GM19463 (cell line): ENCODE measurements at regions not wholly inside any gene's neighbourhood (a gene's known extent, or its start where the extent isn't known, plus 50 kb on each side); places are given as distances from the start of the nearest gene placed in this dataset.
A peak's percentile ranks its signal among the peaks of the same experiment; 100 is the strongest.

ENCODE experiments used
- ATAC-seq: cut with Tn5 transposase; IDR thresholded peaks from one replicate; pipeline ENCODE4 v1.9.1; 2021; ENCODE audit warnings: mild to moderate bottlenecking, moderate library complexity; ENCODE audit not compliant: unreplicated experiment

DNA sequence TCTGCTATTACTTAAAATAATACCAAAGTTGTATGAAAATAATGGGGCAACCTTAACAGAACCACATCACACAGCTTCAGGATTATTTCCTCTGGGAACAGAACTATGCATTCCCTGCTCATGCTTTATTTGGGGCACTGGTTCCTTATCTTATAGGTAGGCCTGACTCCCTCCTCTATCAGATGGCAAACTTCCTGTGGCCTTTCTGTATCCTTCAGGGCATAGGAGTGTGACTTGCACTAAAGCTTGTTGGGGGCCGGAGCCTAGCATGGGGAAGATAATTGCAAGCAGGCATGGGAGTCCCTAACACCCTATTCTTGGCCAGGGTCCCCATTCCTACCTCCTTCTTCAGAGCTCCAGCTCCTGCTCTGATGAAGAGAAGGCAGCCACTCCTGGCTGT, 167.2 kb upstream of the SERTAD2 start:
- ATAC-seq = no peak

DNA sequence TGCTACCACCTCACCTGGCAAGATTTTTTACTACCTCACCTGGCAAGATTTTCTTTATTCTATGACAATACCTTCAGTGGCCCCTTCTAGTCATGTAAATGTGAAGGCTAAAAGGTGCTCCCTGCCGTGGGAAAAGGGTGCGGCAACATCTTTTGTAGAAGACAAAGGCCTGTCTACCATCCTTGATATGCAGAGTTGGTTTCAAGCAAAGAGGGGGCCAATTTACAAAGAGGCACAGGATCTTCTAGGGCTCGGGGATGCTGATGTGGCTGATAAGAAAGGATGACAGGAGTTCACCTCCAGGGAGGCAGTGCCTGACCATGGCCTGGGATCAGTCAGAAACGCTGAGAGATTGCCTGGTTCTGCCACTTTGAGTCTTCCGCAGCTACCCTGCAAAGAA, 165.4 kb upstream of the SLC1A4 start:
- ATAC-seq = no peak

DNA sequence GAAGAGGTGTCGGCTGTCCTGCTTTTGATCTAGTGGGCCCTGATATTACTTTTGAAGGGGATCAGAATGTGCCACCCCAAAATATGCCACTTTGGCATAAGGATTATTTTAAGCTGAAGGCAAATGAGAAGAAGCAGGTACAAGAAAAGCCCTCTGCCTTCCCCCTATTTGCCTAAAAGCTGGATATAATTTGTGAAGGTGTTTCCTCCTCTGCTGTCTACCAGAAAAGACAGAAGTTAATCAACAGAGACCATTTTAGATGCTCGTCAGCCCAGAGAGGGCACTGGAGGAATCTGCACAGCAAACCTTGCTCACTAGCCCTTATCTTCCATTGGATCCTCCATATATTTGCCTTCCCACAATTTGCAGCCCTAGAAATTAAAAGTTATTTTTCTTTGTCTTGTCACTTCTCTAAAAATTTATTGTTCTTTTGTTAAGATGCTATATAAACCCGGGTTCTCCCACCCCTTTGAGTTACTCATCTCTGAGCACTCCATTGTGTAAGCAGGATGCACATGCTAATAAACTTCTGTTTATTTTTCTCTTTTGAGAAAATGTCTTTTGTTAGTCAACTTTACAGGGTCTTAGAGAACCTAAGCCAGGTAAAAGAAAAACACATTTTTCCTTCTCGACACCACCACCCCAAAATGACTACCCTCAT, 163.2 kb upstream of the SLC1A4 start:
- ATAC-seq = no peak

DNA sequence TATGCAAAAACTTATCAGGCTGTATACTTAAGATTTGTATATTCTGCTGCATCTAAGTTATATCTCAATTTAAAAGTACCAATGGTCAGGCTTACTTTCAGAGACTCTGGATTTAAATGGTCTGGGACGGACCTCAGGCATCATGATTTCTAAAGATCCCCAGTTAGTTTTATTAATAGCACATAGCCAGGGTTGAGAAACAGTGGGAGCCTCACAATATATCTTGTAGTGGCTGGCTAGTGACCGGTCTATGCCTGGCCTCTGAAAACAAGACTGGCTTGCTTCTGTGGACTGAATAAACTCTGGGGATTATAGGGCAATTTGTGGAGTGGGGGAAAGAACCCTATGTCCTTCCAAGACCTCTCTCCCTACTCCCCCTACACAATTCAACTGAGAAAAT, 162.5 kb upstream of the SLC1A4 start:
- no peak for ATAC-seq

DNA sequence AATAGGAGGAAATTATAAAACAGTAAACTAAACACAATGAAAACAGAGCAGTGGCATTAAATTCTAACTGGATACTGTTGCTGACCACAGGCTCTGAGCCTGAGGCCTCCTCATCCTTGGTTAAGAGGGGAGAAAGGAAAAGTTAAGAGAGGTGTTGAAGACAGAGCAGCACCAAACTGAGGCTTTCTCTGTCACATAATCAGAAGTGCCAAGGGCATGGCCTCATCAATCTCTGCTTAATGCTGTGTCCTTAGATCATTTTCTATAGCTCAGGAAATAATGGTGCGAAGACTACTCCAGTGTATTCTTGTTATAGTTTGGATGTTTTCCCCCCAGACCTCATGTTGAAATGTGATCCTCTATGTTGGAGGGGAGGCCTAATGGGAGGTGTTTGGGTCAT, 160.9 kb upstream of the SLC1A4 start:
- no peak for ATAC-seq

DNA sequence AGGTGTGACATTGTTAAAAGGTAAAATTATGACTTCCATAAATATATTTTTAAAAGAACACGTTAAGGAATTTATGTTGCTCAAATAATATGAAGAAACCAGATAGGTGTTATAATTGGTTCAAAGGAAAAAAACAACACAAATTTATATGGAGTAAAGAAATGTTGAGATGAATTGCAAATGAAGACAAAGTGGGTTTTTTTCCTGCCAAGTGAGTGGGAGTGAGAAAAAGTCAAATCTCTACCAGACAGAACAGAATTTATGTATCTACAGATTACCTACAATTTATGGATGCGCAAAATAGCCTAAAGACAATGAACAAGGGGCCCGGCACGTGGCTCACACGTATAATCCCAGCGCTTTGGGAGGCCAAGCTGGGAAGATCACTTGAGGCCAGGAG, 159.7 kb upstream of the SLC1A4 start:
- ATAC-seq = no peak

DNA sequence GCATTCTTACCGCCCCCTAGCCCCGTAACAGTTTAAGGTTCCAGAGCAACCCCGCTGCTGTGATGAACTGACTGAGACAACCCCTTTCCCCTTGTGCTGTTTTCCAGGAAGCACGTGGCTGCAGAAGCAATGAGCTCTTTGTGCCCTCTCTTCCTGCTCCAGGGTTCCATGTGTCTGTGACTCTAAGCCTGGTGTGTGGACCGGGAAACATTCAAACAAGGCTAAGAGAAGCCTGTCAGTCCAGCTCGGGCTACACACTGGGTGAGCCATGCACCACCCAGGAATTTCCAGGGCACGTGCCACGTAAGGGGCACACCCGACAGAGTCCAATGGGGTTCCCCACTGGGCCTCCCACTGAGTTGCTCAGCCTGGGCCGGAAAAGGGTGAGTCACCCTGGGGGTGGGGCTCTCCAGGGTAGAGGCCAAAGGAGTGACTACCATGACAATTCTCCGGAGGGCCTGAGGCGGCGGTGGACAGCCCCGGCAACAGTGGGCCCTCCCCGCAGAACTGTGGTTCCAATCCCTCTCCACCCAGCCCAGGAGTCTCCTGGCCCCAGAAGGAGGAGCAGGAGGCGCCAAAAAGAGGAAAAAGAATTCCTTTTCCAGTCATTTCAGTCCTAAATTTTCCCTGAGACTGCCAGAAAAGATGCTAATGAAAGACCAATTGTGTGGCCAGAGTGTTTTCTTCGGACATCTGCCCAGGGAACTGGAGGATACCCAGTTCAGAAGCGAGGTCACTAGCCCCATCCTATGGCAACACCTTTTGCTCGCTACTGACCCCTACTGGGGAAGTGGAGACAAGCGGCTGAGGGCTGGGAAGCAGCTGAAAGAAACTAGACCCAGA, 157.8 kb upstream of the SLC1A4 start:
- ATAC-seq = peak; percentile 93

DNA sequence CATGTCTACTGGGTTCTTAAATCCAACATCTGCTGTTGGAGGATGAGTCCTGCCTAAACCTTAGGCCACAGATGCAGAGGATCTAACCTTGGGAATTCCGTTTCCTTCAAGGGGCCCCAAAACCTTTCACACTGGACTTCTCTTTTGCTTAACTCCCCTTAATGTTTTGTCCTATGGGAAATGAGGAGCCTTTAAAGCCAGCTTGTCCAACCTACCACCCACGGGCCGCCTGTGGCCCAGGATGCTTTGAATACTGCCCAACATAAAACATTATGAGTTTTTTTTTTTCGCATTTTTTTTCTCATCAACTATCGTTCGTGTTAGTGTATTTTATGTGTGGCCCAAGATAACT, 157.2 kb upstream of the SLC1A4 start:
- no peak for ATAC-seq

DNA sequence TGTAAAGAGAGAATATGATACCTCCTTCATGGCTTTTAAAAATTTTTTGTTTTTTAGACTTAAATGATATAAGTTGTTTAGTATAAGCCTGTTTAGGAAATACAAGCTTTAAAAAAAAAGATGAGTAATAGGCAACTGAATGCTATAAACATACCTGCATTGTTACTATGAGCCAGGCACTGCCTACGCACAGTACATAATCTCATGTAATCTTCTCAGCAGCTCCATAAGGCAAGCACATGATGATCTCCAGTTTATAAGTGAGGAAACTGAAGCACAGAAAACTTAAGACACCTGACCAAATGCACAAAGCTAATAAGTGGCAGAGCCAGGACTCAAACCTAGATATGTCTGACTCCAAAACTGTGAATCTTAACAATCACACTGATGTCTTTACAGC, 156.3 kb upstream of the SLC1A4 start:
- no peak for ATAC-seq

DNA sequence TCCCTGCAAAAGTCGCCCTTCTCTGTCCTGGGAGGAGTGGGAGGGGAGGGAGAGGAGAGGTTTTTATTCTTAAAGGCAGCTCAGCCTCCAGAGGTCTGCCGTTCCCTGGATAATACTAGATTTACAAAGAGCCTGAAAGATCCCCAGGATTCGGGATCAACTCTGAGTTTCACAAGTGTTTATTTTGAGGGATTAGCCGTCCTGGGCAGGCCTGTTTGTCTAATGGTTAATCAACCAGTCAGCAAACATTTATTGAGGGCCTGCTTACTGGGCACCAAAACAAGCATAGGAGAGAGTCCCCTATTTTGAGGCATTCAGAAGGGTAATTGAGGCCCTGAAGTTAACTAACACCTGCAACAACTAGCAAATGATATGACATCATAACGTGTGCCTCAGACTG, 152.6 kb upstream of the SLC1A4 start:
- no peak for ATAC-seq

DNA sequence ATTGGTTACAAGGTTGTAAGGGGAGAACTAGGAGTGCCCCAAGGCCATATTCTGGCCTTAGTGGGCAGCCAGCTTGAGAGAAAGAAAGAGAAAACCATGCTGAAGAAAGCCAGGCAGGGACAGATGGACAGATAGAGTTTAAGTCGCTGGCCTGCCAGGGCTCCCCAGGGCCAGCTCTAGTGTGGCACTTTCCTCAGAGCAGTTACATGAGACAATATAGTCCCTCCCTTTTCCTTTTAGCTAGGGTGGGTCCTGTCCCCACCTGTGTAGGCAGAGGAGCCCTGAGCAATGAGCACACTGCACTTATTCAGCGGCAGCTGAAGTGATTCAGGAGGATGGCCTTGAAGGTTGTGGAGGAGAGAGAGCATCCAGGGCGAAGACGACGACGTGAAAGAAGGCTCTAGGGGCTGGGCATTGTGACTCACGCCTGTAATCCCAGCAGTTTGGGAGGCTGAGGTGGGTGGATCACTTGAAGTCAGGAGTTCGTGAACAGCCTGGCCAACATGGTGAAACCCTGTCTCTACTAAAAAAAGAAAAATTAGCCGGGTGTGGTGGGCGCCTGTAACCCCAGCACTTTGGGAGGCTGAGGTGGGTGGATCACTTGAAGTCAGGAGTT, 152.0 kb upstream of the SLC1A4 start:
- ATAC-seq = no peak

DNA sequence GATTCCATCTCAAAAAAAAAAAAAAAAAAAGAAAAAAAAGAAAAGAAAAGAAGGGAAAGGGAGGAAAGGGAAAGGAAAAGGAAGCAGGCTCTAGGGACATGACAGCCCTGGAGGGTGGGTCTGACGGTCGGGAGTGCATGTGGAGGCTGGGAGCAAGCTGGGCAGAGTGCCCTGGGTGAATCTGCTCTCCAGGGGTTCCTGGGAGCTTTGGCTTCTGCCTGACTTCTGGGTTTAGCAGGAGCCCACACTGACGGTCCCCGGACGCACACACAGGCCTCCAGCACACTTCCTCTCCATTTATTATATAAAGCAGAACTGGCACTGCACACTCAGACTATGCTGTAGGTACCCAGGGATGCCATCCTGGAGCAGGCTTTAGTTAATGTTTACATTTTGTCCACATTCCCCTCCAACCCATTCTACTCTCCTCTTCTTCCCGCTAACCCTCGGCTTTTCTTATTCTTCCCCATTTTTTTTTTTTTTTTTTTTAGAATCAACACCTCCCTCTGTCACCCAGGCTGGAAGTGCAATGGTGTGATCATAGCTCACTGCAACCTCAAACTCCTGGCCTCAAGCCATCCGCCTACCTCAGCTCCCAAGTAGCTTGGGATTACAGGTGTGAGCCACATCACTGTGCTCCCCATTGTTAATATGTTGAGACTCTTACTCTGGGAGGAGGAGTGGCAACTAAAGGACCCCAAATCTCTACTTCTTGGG, 151.1 kb upstream of the SLC1A4 start:
- no peak for ATAC-seq

DNA sequence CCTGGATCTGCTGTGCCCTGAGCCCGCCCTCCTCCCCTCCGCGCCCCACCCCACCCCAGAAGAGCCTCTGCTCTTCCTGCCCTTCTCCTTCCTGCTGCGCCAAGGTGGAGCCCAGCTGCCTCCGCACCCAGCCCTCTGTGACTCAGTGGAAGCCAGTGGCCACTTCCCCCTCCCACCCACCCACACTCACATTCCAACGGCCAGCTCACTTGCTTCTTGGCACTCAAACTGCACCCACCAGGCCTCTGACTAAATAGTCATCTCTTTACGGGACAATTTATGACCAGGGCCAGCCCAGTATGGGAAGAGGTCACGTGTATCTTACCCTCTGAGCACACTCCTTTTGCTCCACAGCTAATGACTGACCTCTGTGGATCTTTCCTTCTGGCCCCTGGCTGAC, 150.4 kb upstream of the SLC1A4 start:
- ATAC-seq = no peak

DNA sequence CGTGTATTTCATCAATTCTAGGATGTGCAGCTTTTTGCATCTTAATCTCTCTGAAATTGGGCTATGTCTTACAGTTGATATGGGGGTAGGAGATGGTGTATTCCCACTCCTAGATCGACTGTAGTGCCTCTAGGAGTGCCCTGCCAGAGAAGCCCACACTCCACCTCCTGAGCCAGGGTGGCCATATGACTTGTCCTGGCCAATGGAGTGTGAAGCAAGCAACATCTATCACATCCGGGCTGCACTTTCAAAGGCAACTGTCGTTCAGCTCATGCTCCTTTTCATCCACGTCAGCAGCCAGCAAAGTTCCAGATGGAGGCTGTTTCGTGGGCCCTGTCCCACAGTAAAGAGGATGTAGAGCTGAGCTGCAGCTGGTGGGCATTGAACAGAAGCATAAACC, 149.4 kb upstream of the SLC1A4 start:
- ATAC-seq = peak; percentile 93

DNA sequence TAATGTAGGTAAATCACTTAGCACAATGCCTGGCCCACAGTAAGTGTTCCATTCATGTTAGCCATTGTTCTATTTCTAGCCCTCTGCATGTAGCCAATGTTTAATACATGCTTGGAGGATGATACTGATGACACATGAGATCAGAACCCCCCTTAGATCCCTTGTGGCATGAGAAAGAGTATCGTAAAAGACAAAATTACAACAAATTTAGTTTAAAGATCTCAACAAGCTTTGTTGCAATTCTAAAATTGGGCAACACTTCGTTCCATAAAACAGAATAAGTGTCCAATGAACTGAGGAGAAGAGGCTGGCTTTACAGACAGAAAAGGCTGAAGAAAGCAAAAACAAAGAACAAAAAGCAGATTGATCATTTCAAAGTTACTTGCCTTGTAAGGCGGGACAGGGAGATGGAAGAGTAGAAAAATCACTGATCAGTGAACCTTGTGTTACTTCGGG, 148.7 kb upstream of the SLC1A4 start:
- no peak for ATAC-seq

DNA sequence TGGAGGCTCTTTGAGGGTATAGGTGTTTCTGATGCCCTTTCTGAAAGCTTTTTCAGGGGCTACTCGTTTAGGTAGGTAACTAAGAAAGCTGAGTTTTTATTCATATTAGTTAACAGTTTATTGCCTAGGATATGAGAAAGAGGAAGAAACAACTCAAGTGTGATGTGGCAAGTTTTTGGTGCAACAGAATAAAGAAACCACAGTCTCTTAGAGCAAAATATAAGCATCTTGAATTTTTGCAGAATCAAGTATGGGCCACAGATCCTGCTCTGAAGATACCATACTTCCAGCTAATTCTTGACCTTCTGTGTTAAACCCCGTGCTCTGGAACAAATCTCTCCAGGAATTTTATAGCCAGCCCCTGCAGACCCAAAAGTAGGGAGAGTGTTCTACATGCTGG, 147.7 kb upstream of the SLC1A4 start:
- ATAC-seq = no peak

DNA sequence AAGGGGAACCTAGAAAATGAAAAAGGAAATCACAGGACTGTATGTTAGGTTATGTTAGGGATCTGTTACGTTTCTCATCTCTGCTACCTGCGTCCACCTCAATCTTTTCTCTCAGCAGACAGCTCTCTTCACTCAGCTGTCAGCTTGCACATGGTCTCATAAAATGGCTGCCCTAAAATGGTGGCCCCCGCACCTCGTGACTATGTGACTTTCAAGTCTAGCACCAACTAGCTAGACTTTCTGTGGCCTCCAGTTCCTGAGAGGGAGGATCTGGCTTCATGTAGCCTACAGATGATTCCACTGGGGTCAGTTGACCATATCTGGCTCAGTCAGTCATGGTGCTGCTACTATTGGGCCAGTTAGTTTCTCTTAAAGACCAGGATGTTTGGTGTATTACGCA, 147.2 kb upstream of the SLC1A4 start:
- no peak for ATAC-seq

DNA sequence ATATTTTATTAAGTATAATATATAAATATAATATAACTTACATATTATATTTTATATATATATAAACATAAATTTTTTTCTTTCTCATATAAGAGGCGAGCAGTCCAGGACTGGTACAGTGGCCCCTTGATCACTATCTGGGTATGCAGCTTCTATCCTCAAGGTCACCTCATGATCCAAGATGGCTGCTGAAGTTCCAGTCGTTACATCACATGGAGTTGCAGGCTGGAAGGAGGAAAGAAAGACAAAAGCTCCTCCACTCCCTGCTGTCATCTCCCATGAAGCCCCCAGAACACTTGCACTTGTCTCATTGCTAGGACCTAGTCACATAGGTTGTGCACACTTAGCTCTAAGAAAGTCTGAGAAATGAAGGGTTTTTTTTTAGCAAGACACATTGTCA, 145.1 kb upstream of the SLC1A4 start:
- ATAC-seq = no peak

DNA sequence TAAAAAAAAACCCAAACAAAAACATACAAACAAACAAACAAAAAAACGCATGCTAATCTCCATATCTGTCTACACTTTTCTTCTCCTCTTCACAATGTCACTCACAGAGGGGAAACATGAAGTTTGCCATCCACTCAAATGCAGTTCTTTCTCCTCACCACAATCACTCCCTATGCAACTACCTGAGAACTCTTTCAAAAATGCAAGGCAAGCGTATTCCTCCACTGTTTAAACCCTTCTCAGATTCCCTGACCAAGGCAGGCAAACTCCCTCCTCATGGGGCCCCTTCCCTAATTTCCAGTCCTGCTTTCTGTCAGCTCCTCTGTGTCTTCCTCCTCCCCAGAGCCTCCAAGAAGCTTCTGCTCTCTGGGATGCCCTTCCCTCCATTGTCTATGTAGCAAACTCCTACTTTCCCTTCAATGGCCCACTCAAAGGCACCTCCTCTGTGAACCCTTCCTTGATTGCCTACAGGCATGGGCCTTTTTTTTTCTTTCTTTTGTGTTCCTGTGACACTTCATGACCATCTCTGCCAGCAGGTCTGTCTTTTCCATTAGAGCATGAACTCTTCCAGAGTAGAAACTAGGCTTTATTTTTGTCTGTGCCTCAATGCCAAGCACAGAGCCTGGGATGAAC, 143.8 kb upstream of the SLC1A4 start:
- no peak for ATAC-seq

DNA sequence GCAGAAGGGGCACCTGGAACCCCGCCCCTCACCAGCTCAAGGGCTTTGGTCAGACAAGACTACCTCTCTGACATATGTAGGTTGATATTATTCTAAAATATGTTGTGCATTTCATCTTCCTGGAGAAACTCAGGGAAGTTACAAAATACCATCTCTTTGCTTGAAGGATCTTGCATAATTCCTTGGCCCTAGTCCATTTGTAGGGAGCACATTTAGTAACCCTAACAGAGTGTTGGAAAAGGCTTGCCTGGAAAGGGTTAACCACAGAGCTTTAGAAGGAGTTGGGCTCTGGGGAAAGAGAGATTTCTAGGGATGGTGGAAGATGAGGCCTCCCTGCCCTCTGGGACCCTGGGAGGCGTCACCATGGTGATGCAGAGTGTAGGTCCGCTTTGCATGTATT, 143.0 kb upstream of the SLC1A4 start:
- no peak for ATAC-seq

DNA sequence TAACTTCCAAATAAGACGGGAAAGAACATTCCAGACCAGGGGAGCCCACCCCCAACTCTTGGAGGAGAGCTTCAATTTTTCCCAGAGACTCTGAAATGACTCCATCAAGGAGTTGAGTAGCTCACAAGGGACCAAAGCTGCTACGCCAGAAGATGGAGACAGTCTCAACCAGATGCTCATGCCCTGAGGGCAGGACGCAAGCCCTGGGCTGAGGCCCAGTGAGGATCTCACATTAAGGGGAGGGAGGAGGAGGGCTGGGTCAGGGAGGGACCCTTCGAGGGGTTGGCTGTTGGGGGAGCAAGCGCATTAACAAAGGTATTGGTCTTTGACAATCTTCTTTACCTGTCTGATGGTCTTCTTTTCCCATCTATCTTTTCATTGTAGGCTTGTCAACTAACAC, 141.3 kb upstream of the SLC1A4 start:
- no peak for ATAC-seq
